HG03064 (cell line): ENCODE measurements at regions not wholly inside any gene's neighbourhood (a gene's known extent, or its start where the extent isn't known, plus 50 kb on each side); places are given as distances from the start of the nearest gene placed in this dataset.
"Not testable (repeated sequence)": the region's sequence is repeated elsewhere in the genome, so short reads cannot be mapped to it uniquely, and the experiment has no call there.

Experiments used
- ATAC-seq: cut with Tn5 transposase; IDR thresholded peaks from one replicate; pipeline ENCODE4 v1.9.1; 2021; ENCODE audit warnings: low read depth; ENCODE audit not compliant: unreplicated experiment

- ATAC-seq = no peak
These were observed 442.4 kb downstream of the ZIC3 start for GRCh38 chrX:138008281-138008680.

DNA sequence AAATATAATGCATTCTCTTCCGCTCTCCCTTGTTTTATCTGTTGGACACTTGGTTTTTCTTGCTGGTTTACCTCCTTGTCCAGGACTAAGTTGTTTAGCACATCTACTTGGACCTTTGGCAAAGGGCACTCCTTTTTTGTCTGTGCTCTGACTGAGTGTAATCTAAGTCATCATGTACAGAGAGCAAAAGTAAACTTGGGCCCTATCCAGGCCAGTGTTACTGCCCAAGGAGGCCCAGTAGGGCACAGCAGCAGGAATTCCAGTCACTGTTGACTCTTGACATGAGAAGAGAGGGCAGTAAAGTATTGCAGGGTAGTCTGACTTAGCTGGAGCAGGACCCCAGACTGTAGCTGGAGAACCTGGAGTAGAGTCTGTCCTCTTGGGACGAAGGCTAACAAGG is 445.5 kb downstream of the ZIC3 start:
- ATAC-seq = no peak

GRCh38 chrX:138014577-138014976 is 448.6 kb downstream of the ZIC3 start:
- no peak for ATAC-seq

GRCh38 chrX:138018145-138018799 is 452.3 kb downstream of the ZIC3 start:
- no peak for ATAC-seq

DNA sequence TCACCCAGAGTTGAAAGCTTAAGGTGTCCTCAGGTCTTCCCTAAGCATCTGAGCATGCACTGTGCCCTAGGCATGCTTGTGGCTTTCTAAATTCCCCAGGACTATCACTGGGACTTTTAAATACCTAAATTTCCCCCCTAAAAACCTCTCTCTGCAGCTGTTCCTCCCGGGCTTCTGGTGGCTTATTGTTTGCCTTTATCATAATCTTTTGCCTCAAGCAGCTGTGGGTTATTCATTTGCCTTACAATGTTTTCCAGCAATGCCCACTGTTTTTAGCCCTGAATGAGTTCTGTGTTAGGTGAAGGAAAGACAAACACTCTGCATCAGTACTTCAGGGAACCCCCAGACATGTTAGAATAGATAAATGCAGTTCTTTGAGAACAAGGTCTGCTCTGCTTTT is 455.0 kb downstream of the ZIC3 start:
- ATAC-seq = no peak

GRCh38 chrX:138026211-138026610 is 460.3 kb downstream of the ZIC3 start:
- no peak for ATAC-seq

DNA sequence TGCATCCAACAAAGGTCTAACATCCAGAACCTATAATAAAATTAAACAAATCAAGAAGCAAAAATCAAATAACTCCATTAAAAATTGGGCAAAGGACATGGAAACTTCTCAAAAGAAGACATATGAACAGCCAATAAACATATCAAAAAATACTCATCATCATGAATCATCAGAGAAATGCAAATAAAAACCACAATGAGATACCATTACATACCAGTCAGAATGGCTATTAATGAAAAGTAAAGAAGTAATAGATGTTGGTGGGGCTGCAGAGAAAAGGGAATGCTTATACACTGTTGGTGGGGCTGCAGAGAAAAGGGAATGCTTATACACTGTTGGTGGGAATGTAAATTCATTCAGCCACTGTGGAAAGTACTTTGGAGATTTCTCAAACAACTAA is 465.8 kb downstream of the ZIC3 start:
- ATAC-seq = no peak

DNA sequence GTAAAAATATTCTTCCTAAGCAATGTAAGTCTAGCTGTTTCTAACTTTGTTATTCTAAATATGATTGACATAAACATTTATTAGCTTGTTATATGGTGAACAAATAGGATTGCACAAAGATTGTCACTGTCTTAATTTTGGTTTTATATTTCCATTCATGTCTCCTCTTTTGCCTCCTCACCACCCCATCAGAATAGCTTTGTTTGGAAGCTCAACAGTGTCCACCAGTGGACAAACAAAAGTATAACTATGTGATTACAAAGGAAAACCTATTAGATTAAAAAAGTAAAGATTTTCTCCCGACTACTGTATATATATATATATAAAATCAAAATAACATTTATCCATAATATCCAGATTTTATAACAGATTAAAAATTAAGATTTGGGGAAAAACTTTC is 468.2 kb downstream of the ZIC3 start:
- no peak for ATAC-seq

DNA sequence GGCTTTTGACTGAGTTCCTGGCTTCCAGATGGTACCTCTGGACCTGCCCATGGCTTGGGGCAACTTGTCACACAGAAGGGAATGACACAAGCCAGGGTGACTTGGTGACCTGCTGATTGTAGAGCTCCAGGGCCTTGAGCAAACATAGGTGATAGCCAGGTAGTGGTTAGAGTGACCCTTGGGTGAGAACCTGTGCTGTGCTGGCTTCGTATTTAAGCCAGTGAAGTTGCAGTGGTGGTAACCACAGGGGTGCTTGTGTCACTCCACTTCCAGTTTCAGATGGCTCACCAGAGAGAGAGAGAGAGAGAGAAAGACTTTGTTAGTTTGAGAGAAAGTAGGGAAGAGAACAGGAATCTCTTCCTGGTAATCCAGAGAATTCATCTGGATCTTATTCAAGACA is 471.6 kb downstream of the ZIC3 start:
- no peak for ATAC-seq

GRCh38 chrX:138057883-138058282 is 492.0 kb downstream of the ZIC3 start:
- no peak for ATAC-seq

- ATAC-seq = no peak
These were observed 493.0 kb downstream of the ZIC3 start for GRCh38 chrX:138058931-138059330.

GRCh38 chrX:138067415-138067814 is 501.5 kb downstream of the ZIC3 start:
- ATAC-seq = no peak

- ATAC-seq = no peak
These were observed 507.7 kb downstream of the ZIC3 start for GRCh38 chrX:138073626-138074025.

GRCh38 chrX:138082251-138082650 is 516.3 kb downstream of the ZIC3 start:
- no peak for ATAC-seq

- no peak for ATAC-seq
These were observed 517.0 kb downstream of the ZIC3 start for GRCh38 chrX:138082896-138083295.

DNA sequence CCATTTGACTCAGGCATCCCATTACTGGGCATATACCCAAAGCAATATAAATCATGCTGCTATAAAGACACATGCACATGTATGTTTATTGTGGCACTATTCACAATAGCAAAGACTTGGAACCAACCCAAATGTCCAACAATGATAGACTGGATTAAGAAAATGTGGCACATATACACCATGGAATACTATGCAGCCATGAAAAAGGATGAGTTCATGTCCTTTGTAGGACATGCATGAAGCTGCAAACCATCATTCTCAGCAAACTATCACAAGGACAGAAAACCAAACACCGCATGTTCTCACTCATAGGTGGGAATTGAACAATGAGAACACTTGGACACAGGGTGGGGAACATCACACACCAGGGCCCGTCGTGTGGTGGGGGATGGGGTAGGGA is 545.0 kb downstream of the ZIC3 start:
- not testable (repeated sequence) for ATAC-seq

DNA sequence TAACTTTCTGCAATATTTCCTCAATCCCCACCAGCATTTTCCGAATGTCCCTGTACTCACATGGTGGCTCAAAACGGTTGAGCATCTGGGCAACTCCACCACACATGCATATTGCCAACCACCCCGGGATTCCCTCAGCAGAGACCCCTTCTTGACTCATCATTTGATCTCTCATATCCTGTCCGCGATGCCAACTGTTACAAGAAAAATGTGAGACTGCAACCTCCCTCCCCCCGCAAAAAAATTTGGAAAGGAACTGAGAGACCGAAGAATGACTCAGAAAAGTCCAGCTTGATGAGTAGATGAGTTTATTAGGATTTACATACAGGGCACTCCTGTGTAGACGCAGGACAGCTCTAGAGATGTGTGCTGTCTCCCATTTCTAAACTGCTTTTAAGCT is 561.4 kb downstream of the ZIC3 start:
- no peak for ATAC-seq

- ATAC-seq = peak; percentile 83
These were observed 562.2 kb downstream of the ZIC3 start for GRCh38 chrX:138128027-138128671.

DNA sequence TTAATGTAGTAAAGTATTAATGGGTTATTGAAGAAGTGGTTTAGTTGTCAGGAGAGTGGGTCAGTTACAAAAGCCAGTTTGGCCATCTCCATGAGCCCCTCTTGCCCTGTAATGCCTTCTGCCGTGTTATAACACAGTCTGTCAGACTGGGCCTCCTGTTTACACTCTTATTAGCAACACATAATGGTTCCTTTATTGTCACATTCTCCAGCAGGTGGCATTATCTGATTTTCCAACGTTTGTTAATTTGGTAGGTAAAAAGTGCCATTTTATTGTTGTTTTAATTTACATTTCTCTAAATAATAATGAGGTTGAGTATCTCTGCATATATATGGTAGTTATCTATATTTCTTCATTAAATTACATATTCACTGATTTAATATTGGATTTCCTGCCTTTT is 560.8 kb downstream of the FGF13 start:
- ATAC-seq = no peak

- ATAC-seq = no peak
These were observed 553.7 kb downstream of the FGF13 start for GRCh38 chrX:138157850-138158249.

DNA sequence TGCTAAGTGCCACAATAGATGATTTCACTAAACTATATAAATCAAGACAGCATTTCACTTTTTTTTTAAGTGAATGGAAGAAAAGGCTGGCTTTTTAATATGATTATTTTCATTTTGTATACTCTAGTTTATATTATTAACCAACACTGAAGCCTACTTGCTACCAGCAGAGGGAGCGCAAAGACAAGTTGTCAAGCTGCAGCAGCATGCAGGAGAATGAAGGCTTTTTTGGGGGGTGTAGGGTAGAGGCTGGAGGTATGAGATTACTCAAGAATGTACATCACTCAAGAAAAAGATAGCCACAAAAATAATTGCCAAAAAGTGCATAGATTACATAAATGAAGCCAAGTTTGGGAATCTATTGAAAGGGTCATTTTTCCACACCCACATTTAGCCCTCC is 519.5 kb downstream of the FGF13 start:
- ATAC-seq = no peak

GRCh38 chrX:138229718-138230117 is 481.8 kb downstream of the FGF13 start:
- no peak for ATAC-seq

GRCh38 chrX:138240266-138240665 is 471.3 kb downstream of the FGF13 start:
- no peak for ATAC-seq
